SK-N-SH (cell line): ENCODE measurements at regions not wholly inside any gene's neighbourhood (a gene's known extent, or its start where the extent isn't known, plus 50 kb on each side); places are given as distances from the start of the nearest gene placed in this dataset.

ENCODE experiments used
- CTCF ChIA-PET: fragments of 300-600, 350-600 bp; formaldehyde crosslinking; extraction: SDS; loops from one replicate; lab custom pipeline; 2021; lab: Yijun Ruan, JAX
- POLR2A ChIA-PET: fragments of 350-600 bp; sonication (Branson Sonifier 250); formaldehyde crosslinking; extraction: SDS; loops from one replicate; lab custom pipeline; 2020; ENCODE audit warnings: antibody characterized with exemption, inconsistent platforms; lab: Yijun Ruan, JAX
- DNase-seq: peaks from one replicate; pipeline ENCODE4 v3.0.0; 2012
- H2AFZ ChIP-seq: fragments of 200-600 bp; sonication (generic); 2 replicates; pipeline ENCODE4 v1.8.1; 2016; ENCODE audit warnings: antibody characterized with exemption, mild to moderate bottlenecking, low read depth
- H3F3A ChIP-seq: fragments of 200-600 bp; sonication (generic); replicated peaks from 2 replicates; pipeline ENCODE3; 2016; ENCODE audit warnings: antibody characterized with exemption, mild to moderate bottlenecking; ENCODE audit not compliant: insufficient read depth
- H3K27ac ChIP-seq, 2 experiments: fragments of 200-500 bp in 1 of 2; fragments of 200-600 bp in 1 of 2; sonication (Bioruptor generic) in 1 of 2; sonication (generic), shearing (Covaris generic) in 1 of 2; 2 replicates each; pipeline versions ENCODE4 v1.5.1 to v1.6.1; 2014 to 2016; ENCODE audit warnings: low read depth in 2 of 2, inconsistent platforms in 1 of 2, low read length in 1 of 2, mild to moderate bottlenecking in 1 of 2, mixed read lengths in 1 of 2
- H3K27me3 ChIP-seq: fragments of 200-600 bp; sonication (generic), shearing (Covaris generic); 2 replicates; pipeline ENCODE4 v1.6.1; 2016; ENCODE audit warnings: mixed run types; ENCODE audit not compliant: insufficient read depth
- H3K36me3 ChIP-seq, 2 experiments: fragments of 200-500 bp in 1 of 2; fragments of 200-600 bp in 1 of 2; sonication (Bioruptor generic) in 1 of 2; sonication (generic) in 1 of 2; replicated peaks in 1 of 2; 2 replicates each; pipeline versions ENCODE3 to v1.5.1; 2014 to 2016; ENCODE audit warnings: low read length in 1 of 2, mild to moderate bottlenecking in 1 of 2; ENCODE audit not compliant: insufficient read depth in 2 of 2, control insufficient read depth in 1 of 2
- H3K4me1 ChIP-seq, 2 experiments: fragments of 200-500 bp in 1 of 2; fragments of 200-600 bp in 1 of 2; sonication (Bioruptor generic) in 1 of 2; sonication (generic), shearing (Covaris generic) in 1 of 2; 2 replicates each; pipeline versions ENCODE4 v1.5.1 to v1.6.1; 2014 to 2016; ENCODE audit warnings: low read depth in 1 of 2, low read length in 1 of 2, mixed run types in 1 of 2; ENCODE audit not compliant: insufficient read depth in 2 of 2, control insufficient read depth in 1 of 2
- H3K4me2 ChIP-seq: fragments of 200-600 bp; sonication (generic), shearing (Covaris generic); 2 replicates; pipeline ENCODE4 v1.6.1; 2017; ENCODE audit warnings: mixed run types
- H3K4me3 ChIP-seq, 2 experiments: fragments of 200-500 bp in 1 of 2; fragments of 200-600 bp in 1 of 2; sonication (Bioruptor generic) in 1 of 2; sonication (generic), shearing (Covaris generic) in 1 of 2; 2 replicates each; pipeline versions ENCODE4 v1.5.1 to v1.8.1; 2014 to 2016; ENCODE audit warnings: low read depth in 2 of 2, inconsistent platforms in 1 of 2, low read length in 1 of 2, mild to moderate bottlenecking in 1 of 2, mixed read lengths in 1 of 2, moderate library complexity in 1 of 2
- H3K79me2 ChIP-seq: fragments of 200-600 bp; sonication (generic); 2 replicates; pipeline ENCODE4 v1.8.1; 2017; ENCODE audit warnings: mild to moderate bottlenecking; ENCODE audit not compliant: insufficient read depth
- H3K9ac ChIP-seq: fragments of 200-600 bp; sonication (generic); 2 replicates; pipeline ENCODE4 v1.6.1; 2017; ENCODE audit warnings: mixed run types
- H3K9me2 ChIP-seq: fragments of 200-600 bp; sonication (generic); 2 replicates; pipeline ENCODE4 v1.6.1; 2017; ENCODE audit warnings: mixed run types
- H3K9me3 ChIP-seq: fragments of 200-600 bp; sonication (generic); 2 replicates; pipeline ENCODE4 v1.6.1; 2017; ENCODE audit warnings: mixed run types, mild to moderate bottlenecking, moderate library complexity
- H4K20me1 ChIP-seq: fragments of 200-600 bp; sonication (generic); 2 replicates; pipeline ENCODE4 v1.6.1; 2017; ENCODE audit warnings: mild to moderate bottlenecking, mixed run types; ENCODE audit not compliant: insufficient read depth
- ELF1 ChIP-seq: IDR thresholded peaks from 2 replicates; pipeline ENCODE4 v1.4.0; 2012
- EP300 ChIP-seq, 2 experiments: IDR thresholded peaks; 2 replicates each; pipeline versions ENCODE4 v1.4.0 to v1.6.1; 2012; ENCODE audit warnings: borderline replicate concordance in 1 of 2, low read depth in 1 of 2, low read length in 1 of 2
- EZH2phosphoT487 ChIP-seq: fragments of 200-600 bp; sonication (generic); IDR thresholded peaks from 2 replicates; pipeline ENCODE4 v1.6.1; 2017; ENCODE audit warnings: low read depth, mixed run types, mild to moderate bottlenecking, antibody characterized with exemption, moderate library complexity, borderline replicate concordance
- FOXJ3 ChIP-seq: sonication (generic); formaldehyde crosslinking; IDR thresholded peaks from 2 replicates; pipeline ENCODE4 v1.5.1; 2020; ENCODE audit warnings: mild to moderate bottlenecking, missing genetic modification reagents
- FOXM1 ChIP-seq: IDR thresholded peaks from 2 replicates; pipeline ENCODE4 v1.4.0; 2012; ENCODE audit warnings: low read depth, mild to moderate bottlenecking
- GATA2 ChIP-seq: sonication (generic); formaldehyde crosslinking; IDR thresholded peaks from 2 replicates; pipeline ENCODE4 v1.5.0; 2020; ENCODE audit warnings: mild to moderate bottlenecking, missing genetic modification reagents
- JUND ChIP-seq: IDR thresholded peaks from 2 replicates; pipeline ENCODE4 v1.4.0; 2012
- MEF2A ChIP-seq: IDR thresholded peaks from 2 replicates; pipeline ENCODE4 v1.4.0; 2012; ENCODE audit warnings: low read depth, borderline replicate concordance
- MXI1 ChIP-seq: IDR thresholded peaks from 2 replicates; pipeline ENCODE4 v1.6.1; 2012; ENCODE audit warnings: mild to moderate bottlenecking, low read depth, low read length, improper control_type of control experiment
- POLR2AphosphoS5 ChIP-seq: IDR thresholded peaks from 2 replicates; pipeline ENCODE4 v1.6.1; 2012; ENCODE audit warnings: low read depth, low read length
- RAD21 ChIP-seq: IDR thresholded peaks from 2 replicates; pipeline ENCODE4 v1.6.1; 2012; ENCODE audit warnings: mild to moderate bottlenecking, low read length
- RXRA ChIP-seq: IDR thresholded peaks from 2 replicates; pipeline ENCODE4 v1.4.0; 2012; ENCODE audit warnings: low read depth, mild to moderate bottlenecking, borderline replicate concordance
- SIN3A ChIP-seq: IDR thresholded peaks from 2 replicates; pipeline ENCODE4 v1.6.1; 2012; ENCODE audit warnings: low read depth, mild to moderate bottlenecking, low read length, moderate library complexity, borderline replicate concordance
- YY1 ChIP-seq: IDR thresholded peaks from 2 replicates; pipeline ENCODE4 v1.4.0; 2012; ENCODE audit warnings: low read depth, mild to moderate bottlenecking
- WGBS: methylation state at CpG from one replicate; pipeline ENCODE4 v1.1.6; 2017; ENCODE audit warnings: low lambda C conversion rate; 5-methylcytosine and 5-hydroxymethylcytosine counted together
- TF ChIP-seq, protein P1 (sequence below): IDR thresholded peaks from 2 replicates; pipeline ENCODE4 v1.4.0; 2012; ENCODE audit warnings: low read depth, borderline replicate concordance
- TF ChIP-seq, protein P2 (sequence below): IDR thresholded peaks from 2 replicates; pipeline ENCODE4; 2012
- TF ChIP-seq, protein P3 (sequence below): IDR thresholded peaks from 2 replicates; pipeline ENCODE4 v1.4.0; 2012; ENCODE audit warnings: low read depth
- TF ChIP-seq, protein P4 (sequence below): IDR thresholded peaks from 2 replicates; pipeline ENCODE4 v1.4.0; 2012; ENCODE audit warnings: low read depth, borderline replicate concordance
- TF ChIP-seq, protein P5 (sequence below): fragments of 150-350 bp; IDR thresholded peaks from 2 replicates; pipeline ENCODE4 v1.6.1; 2016; ENCODE audit warnings: mild to moderate bottlenecking, low read depth, low read length

DNA sequence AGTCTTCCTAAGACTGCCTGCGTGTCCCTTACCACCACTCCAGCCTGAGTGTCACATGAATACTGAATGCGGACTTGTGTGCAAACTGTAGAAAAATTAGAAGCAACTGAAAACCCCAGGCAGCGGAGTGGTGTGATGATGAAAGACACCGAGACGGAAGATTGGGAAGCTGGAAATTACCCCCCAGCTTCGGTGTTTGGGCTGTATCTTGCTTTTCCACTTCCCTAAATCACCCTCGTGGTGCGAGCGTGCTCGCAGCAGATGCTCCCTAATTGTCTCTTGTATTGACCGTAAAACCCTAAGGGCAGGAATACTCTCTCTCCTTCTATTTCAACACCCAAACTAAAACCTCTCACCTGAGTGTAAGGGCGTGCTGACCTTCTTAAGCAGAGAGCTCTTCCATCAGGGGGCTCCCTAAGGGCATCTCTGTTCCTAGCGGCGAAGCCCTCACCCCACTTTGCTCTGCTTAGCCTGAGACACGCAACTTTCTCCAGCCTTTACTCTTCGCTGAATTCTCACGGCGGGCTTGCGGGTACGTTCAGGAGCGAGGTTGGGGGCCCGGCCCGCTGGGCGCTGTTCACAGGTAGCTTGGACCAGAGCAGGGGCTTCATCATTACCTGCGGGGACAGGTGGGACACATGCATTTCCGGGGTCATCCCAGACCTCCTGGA lies 62.4 kb downstream of the CRYBB2 start:
- H3K27me3 ChIP-seq = no peaks in the 10 kb centered on the region
- ChIA-PET CTCF (interaction anchor here (0.9 kb wide), 1 partner anchor 58 kb away, joined by 3 read pairs; no protein-coding TSS in a partner anchor), POLR2A (no interaction called here)
- no peaks in the 10 kb centered on the region for H3K79me2 ChIP-seq
- 51% methylated on average over 14 of the region's 26 CpGs for WGBS
- TF ChIP-seq EP300 (IDR thresholded peaks at IDR 0.05; ENCODE audit: borderline replicate concordance in 1 of 2, low read depth in 1 of 2, low read length in 1 of 2) = no peak
- TF ChIP-seq, protein P1, sequence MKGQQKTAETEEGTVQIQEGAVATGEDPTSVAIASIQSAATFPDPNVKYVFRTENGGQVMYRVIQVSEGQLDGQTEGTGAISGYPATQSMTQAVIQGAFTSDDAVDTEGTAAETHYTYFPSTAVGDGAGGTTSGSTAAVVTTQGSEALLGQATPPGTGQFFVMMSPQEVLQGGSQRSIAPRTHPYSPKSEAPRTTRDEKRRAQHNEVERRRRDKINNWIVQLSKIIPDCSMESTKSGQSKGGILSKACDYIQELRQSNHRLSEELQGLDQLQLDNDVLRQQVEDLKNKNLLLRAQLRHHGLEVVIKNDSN = no peak
- TF ChIP-seq, protein P2, sequence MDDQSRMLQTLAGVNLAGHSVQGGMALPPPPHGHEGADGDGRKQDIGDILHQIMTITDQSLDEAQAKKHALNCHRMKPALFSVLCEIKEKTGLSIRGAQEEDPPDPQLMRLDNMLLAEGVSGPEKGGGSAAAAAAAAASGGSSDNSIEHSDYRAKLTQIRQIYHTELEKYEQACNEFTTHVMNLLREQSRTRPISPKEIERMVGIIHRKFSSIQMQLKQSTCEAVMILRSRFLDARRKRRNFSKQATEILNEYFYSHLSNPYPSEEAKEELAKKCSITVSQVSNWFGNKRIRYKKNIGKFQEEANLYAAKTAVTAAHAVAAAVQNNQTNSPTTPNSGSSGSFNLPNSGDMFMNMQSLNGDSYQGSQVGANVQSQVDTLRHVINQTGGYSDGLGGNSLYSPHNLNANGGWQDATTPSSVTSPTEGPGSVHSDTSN = no peak
- TF ChIP-seq RXRA = no peak
- no peak for TF ChIP-seq GATA2 (CRISPR knock-in tag)
- TF ChIP-seq RAD21 = no peak
- TF ChIP-seq JUND = no peak
- no peak for TF ChIP-seq MEF2A
- TF ChIP-seq, protein P3, sequence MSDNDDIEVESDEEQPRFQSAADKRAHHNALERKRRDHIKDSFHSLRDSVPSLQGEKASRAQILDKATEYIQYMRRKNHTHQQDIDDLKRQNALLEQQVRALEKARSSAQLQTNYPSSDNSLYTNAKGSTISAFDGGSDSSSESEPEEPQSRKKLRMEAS = no peak
- TF ChIP-seq FOXM1 = no peak
- no peak for TF ChIP-seq ELF1
- no peak for TF ChIP-seq EZH2phosphoT487
- no peak for TF ChIP-seq SIN3A
- no peak for TF ChIP-seq YY1
- no peak for TF ChIP-seq FOXJ3
- TF ChIP-seq, protein P4, sequence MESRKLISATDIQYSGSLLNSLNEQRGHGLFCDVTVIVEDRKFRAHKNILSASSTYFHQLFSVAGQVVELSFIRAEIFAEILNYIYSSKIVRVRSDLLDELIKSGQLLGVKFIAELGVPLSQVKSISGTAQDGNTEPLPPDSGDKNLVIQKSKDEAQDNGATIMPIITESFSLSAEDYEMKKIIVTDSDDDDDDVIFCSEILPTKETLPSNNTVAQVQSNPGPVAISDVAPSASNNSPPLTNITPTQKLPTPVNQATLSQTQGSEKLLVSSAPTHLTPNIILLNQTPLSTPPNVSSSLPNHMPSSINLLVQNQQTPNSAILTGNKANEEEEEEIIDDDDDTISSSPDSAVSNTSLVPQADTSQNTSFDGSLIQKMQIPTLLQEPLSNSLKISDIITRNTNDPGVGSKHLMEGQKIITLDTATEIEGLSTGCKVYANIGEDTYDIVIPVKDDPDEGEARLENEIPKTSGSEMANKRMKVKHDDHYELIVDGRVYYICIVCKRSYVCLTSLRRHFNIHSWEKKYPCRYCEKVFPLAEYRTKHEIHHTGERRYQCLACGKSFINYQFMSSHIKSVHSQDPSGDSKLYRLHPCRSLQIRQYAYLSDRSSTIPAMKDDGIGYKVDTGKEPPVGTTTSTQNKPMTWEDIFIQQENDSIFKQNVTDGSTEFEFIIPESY = no peak
- TF ChIP-seq MXI1 = no peak
- TF ChIP-seq, protein P5, sequence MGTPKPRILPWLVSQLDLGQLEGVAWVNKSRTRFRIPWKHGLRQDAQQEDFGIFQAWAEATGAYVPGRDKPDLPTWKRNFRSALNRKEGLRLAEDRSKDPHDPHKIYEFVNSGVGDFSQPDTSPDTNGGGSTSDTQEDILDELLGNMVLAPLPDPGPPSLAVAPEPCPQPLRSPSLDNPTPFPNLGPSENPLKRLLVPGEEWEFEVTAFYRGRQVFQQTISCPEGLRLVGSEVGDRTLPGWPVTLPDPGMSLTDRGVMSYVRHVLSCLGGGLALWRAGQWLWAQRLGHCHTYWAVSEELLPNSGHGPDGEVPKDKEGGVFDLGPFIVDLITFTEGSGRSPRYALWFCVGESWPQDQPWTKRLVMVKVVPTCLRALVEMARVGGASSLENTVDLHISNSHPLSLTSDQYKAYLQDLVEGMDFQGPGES = no peak
- no peak for TF ChIP-seq POLR2AphosphoS5
- no peak overlapping the region for H3K9ac ChIP-seq
- no peaks in the 10 kb centered on the region for H3F3A ChIP-seq
- no peaks in the 10 kb centered on the region for H4K20me1 ChIP-seq
- H3K9me3 ChIP-seq = no peaks in the 10 kb centered on the region
- no peak overlapping the region for H3K27ac ChIP-seq
- no peaks in the 10 kb centered on the region for H3K9me2 ChIP-seq
- H3K4me3 ChIP-seq = no peak overlapping the region
- no peak overlapping the region for H3K4me2 ChIP-seq
- H3K4me1 ChIP-seq = no peaks in the 10 kb centered on the region; a peak in 1 of 4 replicates
- H3K36me3 ChIP-seq = no peaks in the 10 kb centered on the region
- H2AFZ ChIP-seq = no peak overlapping the region
- DNase-seq = no peak
